AG08396 (cell line): ENCODE measurements at regions not wholly inside any gene's neighbourhood (a gene's known extent, or its start where the extent isn't known, plus 50 kb on each side); places are given as distances from the start of the nearest gene placed in this dataset.

ENCODE experiments used
- DNase-seq: peaks from one replicate; pipeline ENCODE4 v3.0.0; 2012; ENCODE audit warnings: low spot score, mixed read lengths

DNA sequence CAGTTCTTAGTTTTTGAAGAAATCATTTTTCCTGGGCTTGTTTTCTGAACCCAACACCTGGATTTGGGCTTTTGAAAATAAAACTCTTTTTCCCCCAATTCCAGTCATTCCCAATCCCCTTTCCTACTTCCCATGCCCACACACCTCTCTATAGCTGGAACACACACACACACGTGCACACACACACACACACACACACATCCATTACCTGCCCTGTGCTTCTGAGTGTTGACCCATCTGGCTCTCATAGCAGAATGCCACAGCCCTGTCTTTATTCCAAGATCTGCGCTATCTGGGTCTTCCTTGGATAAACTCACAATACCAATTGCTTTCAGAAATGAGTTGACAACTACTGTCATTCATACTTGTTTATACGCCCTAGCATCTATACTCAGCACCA, 54.9 kb upstream of the C4orf54 start:
- no peak for DNase-seq

- no peak for DNase-seq
Observed at GRCh38 chr4:99712099-99712498, 54.5 kb upstream of the C4orf54 start.

- no peak for DNase-seq
Observed at GRCh38 chr4:99711657-99712056, 54.0 kb upstream of the C4orf54 start.

DNA sequence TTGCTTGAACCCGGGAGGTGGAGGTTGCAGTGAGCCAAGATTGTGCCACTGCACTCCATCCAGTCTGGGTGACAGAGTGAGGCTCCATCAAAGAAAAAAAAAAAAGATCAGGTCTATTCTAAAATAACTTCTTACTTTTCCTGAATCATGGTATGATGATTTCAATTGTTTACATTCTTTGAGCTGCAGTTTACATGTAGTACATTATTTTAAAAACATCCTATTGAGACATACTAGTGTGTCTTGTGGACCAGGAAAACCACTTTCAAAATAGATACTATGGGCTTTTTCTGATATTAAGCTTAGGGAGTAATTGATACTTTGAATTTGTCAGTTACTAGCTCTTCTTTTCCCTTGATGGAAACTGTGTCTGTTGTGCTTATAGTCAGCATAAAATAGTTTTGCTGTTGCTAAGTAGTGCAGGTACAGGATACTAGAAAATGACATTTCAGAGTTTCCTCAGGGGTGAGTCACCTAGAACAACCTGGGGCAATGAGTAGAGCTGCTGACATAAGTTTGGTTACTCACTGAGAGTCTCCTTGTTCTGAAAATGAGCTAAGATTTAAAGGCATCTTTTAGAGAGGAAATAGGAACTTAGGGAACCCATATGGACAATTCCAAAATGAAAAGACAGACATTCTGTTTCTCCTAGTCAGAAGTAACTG, 53.2 kb upstream of the C4orf54 start:
- no peak for DNase-seq

GRCh38 chr4:99710020-99710419, 52.4 kb upstream of the C4orf54 start:
- DNase-seq = no peak

DNA sequence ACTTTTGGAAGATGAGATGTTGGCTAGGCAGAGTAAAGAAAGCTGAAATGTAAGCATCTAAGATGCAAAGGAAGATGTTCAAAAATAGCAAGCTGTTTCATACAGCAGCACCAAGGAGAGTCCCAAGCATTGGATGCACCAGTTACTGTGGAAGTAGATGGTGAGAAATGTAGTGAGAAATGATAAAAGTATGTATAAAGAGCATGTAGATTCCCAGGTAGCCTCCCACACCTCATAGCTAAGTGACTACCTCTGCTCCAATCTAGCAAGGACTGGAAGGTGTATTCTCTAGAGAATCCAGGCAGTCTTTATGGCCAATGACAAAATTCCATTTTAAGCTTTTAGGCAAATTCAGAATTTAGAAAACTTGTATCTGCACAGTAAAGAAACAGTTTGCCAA, 50.9 kb upstream of the C4orf54 start:
- no peak for DNase-seq
